ENCODE measurements at regions not wholly inside any gene's neighbourhood (a gene's known extent, or its start where the extent isn't known, plus 50 kb on each side); places are given as distances from the start of the nearest gene placed in this dataset.

DNA sequence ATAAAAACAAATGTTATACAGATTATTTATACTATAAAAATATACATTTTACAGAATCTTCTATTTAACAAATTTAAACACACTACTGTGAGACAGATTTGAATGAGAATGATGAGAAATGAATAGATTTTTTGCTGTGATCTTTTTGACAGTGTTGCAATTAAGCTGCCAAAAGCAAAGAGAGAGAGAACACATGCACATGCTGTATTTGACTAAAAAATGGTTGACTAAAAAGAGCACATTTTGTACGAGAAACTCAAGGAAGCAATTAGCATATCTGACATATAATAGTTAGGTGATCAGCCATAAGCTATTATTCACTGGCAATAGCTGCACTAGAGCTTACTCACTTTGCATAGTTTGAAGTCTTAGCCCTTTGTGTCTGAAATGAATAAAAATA, 115.8 kb downstream of the SYT10 start:
- H4K20me1 ChIP-seq (replicated peaks; ENCODE audit: control insufficient read depth, extremely low read depth, insufficient read depth, low read length), result no peaks in the 10 kb centered on the region
- no peak overlapping the region for H3K4me2 ChIP-seq (ENCODE audit: insufficient read depth, low read length)
- H2AFZ ChIP-seq (ENCODE audit: low read depth, low read length), result no peak overlapping the region
- H3K4me1 ChIP-seq (ENCODE audit: control insufficient read depth, extremely low read depth, insufficient read depth, low read length), result no peaks in the 10 kb centered on the region
- H3K79me2 ChIP-seq (ENCODE audit: control insufficient read depth, insufficient read depth, low read length), result no peaks in the 10 kb centered on the region
- no TSS peak for BruUV-seq (replicated peaks)
- DNase-seq (ENCODE audit: low read depth, low spot score) (no peak), FAIRE-seq (no peak)
- H3K27ac ChIP-seq (ENCODE audit: insufficient read depth, low read depth, low read length), result no peak overlapping the region
- H3K9me1 ChIP-seq (replicated peaks; ENCODE audit: control insufficient read depth, extremely low read depth, insufficient read depth, low read length), result no peaks in the 10 kb centered on the region
- intact Hi-C loops (cut with micrococcal nuclease), result no loop called here
- TF ChIP-seq, protein P1, sequence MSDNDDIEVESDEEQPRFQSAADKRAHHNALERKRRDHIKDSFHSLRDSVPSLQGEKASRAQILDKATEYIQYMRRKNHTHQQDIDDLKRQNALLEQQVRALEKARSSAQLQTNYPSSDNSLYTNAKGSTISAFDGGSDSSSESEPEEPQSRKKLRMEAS (IDR thresholded peaks at IDR 0.05; ENCODE audit: insufficient read depth, insufficient read length), result no peak
- TF ChIP-seq POLR2AphosphoS5 (IDR thresholded peaks at IDR 0.05; ENCODE audit: insufficient read depth, low read depth, low read length), result no peak
- TF ChIP-seq POLR2A (IDR thresholded peaks at IDR 0.05; ENCODE audit: low read depth, low read length), result no peak
- TF ChIP-seq, protein P2, sequence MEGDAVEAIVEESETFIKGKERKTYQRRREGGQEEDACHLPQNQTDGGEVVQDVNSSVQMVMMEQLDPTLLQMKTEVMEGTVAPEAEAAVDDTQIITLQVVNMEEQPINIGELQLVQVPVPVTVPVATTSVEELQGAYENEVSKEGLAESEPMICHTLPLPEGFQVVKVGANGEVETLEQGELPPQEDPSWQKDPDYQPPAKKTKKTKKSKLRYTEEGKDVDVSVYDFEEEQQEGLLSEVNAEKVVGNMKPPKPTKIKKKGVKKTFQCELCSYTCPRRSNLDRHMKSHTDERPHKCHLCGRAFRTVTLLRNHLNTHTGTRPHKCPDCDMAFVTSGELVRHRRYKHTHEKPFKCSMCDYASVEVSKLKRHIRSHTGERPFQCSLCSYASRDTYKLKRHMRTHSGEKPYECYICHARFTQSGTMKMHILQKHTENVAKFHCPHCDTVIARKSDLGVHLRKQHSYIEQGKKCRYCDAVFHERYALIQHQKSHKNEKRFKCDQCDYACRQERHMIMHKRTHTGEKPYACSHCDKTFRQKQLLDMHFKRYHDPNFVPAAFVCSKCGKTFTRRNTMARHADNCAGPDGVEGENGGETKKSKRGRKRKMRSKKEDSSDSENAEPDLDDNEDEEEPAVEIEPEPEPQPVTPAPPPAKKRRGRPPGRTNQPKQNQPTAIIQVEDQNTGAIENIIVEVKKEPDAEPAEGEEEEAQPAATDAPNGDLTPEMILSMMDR (IDR thresholded peaks at IDR 0.05; ENCODE audit: extremely low read depth in 1 of 2, insufficient read depth in 1 of 2, low read depth in 1 of 2, low read length in 2 of 2), result no peak
- no peak for TF ChIP-seq GATA2 (IDR thresholded peaks at IDR 0.05; ENCODE audit: insufficient read depth, insufficient read length, low read depth, low read length)
- TF ChIP-seq FOS (IDR thresholded peaks at IDR 0.05; ENCODE audit: borderline replicate concordance, insufficient read depth, low read length), result no peak
- no peak for TF ChIP-seq JUN (IDR thresholded peaks at IDR 0.05; ENCODE audit: borderline replicate concordance, insufficient read depth, insufficient read length, low read depth)
- TF ChIP-seq EZH2 (IDR thresholded peaks at IDR 0.05; ENCODE audit: borderline replicate concordance, low read depth, low read length, severe bottlenecking), result no peak
- TF ChIP-seq MYC (IDR thresholded peaks at IDR 0.05; ENCODE audit: low read depth, low read length), result no peak
- ChIA-PET POLR2A (no interaction called here), CTCF (no interaction called here)
- H3K36me3 ChIP-seq (ENCODE audit: control insufficient read depth in 2 of 2, extremely low read depth in 1 of 2, insufficient read depth in 2 of 2, low read length in 2 of 2), result no peaks in the 10 kb centered on the region
- no peak overlapping the region for H3K9ac ChIP-seq (replicated peaks; ENCODE audit: extremely low read depth, insufficient read depth, low read length)
- H3K4me3 ChIP-seq (replicated peaks in 1 of 3; ENCODE audit: insufficient read depth in 1 of 3, low read depth in 1 of 3, low read length in 3 of 3), result no peak overlapping the region
- H3K27me3 ChIP-seq (ENCODE audit: control insufficient read depth in 2 of 2, insufficient read depth in 2 of 2, low read length in 2 of 2), result no peaks in the 10 kb centered on the region
- H3K9me3 ChIP-seq (replicated peaks; ENCODE audit: control insufficient read depth, insufficient read depth, low read length), result no peaks in the 10 kb centered on the region
- dilution Hi-C loops (cut with MboI; ENCODE audit: extremely low pct_ligation_motif_present, low sequenced_read_pairs), result no loop called here
